GM18499 (cell line): ENCODE measurements at regions not wholly inside any gene's neighbourhood (a gene's known extent, or its start where the extent isn't known, plus 50 kb on each side); places are given as distances from the start of the nearest gene placed in this dataset.
"Not testable (repeated sequence)": the region's sequence is repeated elsewhere in the genome, so short reads cannot be mapped to it uniquely, and the experiment has no call there.

Source experiments
- ATAC-seq: cut with Tn5 transposase; IDR thresholded peaks from one replicate; pipeline ENCODE4 v1.9.1; 2021; ENCODE audit warnings: moderate number of reproducible peaks; ENCODE audit not compliant: insufficient read depth, unreplicated experiment

DNA sequence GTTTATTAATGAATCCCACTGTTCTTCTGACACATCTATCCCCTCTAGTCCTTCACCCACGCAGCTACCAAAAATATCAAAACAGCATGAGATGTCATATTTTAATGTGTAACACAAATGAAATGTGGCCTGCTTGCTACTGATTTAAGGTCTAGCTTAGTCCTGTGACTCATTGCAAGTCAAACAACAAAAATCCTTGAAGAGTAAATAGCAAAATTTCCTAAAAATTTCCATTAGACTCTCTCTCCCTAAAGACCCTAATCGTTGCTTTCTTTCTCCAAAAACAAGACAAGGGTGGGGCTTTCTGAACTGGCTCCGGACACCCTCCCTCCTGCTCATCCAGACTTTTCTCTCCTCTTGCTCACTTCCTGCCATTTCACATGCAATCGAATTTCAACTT, 99.9 kb upstream of the IPO5 start:
- no peak for ATAC-seq

DNA sequence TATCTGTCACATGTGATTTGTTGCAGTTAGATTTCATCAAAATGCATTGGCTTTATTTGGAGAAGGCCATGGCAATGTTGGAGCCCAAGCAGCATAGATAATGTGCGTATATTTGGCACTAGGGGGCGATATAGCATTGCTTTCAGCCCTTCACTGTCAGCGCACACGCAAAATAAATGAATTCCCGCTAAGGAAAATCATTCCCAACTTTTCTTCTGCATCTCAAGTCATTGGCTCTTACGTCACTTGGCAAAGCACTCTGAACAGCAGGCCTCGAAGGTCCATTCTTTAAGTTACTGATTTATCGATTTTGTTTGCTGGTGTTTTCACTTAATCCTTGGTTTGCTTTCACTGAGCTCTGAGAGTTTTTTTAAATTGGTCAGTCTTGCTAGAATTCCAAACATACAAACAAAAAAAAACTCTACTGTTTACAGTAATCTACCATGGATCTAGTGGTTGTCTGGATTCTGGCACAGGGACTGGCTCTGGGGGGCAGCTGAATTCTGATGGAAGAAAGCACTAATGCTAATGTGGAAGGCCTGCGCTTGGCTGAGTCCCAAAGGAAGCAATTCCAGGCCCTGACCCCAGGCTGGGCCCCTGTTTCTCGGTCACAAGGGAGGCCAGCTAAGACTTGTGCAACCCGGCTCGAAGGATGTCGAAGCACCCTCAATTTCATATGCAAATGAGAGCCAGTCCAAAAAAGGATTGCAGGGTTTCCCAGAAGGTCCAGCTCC, 97.7 kb upstream of the IPO5 start:
- no peak for ATAC-seq

- peak; percentile 37 for ATAC-seq
Observed at GRCh38 chr13:97856304-97856675, 97.2 kb upstream of the IPO5 start.

GRCh38 chr13:97858161-97858560, 95.3 kb upstream of the IPO5 start:
- no peak for ATAC-seq

GRCh38 chr13:97866346-97866745, 87.1 kb upstream of the IPO5 start:
- no peak for ATAC-seq

- ATAC-seq, result no peak
Observed at GRCh38 chr13:97866751-97867150, 86.7 kb upstream of the IPO5 start.

GRCh38 chr13:97873398-97873797, 80.1 kb upstream of the IPO5 start:
- no peak for ATAC-seq

DNA sequence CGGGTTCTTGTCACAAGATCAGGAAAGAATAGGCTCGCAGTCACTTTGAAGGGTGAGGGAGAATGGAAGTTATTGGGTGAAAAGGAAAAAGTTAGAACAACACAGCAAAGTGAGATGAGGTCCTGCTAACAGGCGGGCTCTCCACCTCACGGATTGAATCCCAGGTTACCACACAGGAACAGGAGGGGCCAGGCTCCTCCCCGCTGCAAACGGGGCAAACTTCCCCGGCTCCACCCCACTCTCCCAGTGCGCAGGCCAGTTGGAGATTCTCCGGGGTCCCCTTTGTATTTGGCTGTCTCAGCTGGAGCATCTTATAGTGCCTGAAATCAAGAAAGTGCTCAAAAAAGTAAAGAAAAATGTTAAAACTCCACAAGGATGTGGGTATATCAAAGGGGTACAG, 78.3 kb upstream of the IPO5 start:
- no peak for ATAC-seq

DNA sequence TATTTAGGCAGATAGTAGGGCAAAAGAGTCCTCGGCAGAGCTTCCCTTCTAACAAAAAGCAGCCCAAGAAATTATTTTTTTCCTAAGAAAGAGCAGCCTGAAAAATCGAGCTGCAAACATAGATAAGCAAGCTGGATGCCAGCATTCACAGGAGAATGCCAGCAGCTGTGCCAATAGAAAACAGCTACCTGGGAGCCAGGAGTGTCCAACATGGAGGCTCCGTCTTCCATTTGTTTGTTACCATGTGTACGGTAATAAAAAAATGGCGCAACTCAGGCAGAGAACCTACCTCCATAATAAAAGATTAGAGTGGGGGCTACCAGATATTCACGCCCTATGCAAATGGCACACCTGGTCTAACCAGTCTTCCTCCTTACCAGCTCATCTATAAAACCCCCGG, 77.6 kb upstream of the IPO5 start:
- ATAC-seq, result no peak

DNA sequence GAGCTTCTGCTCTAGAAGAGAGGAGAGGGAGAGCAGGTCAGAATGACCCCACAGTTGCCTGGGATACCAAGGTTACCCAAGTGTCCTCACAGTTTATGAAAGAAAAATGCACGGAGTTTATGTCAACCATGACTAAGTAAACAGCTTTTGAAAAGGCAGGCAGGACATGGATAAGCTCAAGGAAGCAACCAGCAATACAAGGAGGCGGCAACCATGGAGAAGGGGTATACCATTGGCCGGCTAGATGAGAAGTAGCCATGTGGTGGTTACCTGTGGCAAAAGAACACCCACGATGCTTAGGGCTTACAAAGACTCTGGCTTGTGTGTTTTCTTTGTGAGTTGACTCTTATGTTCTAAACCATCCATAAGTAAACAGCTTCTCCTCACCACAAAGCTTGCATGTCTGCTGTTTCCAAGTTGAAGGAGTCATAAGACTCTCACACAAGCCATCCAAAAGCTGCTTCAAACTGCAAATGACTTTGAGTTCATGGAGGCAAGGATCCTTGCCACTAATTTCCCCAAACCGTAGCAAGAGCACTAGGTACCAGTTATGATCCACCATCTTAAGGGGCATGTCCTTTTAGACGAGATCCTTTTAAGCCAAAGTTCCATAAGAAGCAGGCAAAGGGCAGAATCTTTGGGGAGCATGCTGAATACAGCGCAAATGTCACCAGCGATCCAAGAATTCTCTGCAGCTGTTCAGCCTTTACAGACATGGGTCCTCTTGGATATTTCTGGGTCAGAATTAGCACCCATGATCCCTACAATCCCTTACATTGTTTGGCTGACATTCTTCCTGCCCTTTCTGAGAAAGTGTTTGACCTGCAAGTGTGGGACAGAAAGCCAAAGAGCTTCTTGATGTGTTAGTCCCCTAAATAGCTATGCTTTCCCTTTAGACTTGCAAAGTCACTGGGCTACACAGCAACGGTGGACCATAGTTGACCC, 74.8 kb upstream of the IPO5 start:
- ATAC-seq, result no peak

- ATAC-seq, result no peak
Observed at GRCh38 chr13:97879646-97880310, 73.7 kb upstream of the IPO5 start.

- ATAC-seq, result no peak
Observed at GRCh38 chr13:97880311-97880675, 73.2 kb upstream of the IPO5 start.

- ATAC-seq, result no peak
Observed at GRCh38 chr13:97881556-97881955, 71.9 kb upstream of the IPO5 start.

DNA sequence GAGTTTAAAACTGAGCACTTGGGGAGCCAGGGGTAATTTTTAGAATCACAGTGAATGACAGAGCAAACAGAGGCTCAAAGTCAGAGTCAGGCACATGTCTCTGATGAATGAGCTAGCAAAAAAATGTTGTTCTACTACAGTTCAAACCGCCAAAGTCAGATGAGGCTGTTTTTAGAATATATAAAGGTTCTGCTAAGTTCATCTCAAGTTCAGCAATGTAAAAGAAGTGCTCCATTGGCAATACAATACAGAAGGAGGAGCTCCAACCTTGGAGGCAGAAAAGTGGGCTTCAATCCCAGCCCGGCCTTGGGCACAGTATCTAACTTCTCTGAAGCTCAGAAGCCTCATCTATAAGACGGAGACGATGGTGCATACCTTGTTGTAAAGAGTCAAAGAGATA, 70.1 kb upstream of the IPO5 start:
- no peak for ATAC-seq

DNA sequence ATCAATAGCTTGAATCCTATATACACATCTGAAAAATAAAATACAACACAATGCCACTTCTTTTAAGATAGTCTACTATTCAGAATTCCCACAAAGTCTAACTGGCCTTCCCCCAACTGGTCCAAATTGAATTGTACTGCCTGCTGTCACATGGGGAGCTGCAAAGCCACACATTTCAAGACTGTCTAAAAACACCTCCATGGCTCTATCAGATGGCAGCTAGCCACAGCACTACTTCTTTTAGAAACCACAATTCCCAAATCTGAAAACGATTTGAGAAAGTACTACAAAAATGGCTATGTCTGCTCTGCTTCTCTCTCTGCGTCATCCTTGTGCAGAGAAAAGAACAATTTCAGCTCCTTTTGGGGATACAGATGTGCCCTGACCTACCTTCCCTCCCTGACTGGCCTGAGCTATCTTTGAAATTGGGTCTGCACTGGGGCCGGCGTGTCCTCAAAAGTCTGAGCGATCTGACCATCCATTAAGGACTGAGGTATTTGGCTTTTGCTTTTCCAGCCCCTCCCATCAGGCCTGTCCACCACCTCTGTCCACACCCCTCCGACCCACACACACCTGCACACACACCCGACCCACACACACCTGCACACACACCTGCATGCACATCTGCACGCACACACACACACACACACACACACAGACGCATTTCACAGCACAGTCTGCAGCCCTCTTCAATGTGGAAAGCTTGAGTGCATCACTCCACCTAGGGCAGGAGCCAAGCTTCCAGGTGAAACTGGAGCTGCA, 68.6 kb upstream of the IPO5 start:
- ATAC-seq, result no peak

- no peak for ATAC-seq
Observed at GRCh38 chr13:97885641-97886040, 67.8 kb upstream of the IPO5 start.

GRCh38 chr13:97889803-97890202, 63.7 kb upstream of the IPO5 start:
- ATAC-seq, result no peak

- ATAC-seq, result no peak
Observed at GRCh38 chr13:97890573-97890972, 62.9 kb upstream of the IPO5 start.

DNA sequence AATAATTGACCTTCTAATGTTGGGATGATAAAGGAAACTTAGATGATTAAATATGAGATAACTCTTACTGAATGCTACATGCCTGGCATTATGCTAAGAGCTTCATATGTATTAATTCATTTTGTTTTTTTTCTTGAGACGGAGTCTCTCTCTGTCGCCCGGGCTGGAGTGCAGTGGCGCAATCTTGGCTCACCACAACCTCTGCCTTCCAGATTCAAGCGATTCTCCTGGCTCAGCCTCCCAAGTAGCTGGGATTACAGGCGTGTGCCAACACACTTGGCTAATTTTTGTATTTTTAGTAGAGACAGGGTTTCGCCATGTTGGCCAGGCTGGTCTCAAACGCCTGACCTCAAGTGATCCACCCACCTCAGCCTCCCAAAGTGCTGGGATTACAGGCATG, 61.5 kb upstream of the IPO5 start:
- not testable (repeated sequence) for ATAC-seq

- no peak for ATAC-seq
Observed at GRCh38 chr13:97892717-97893116, 60.8 kb upstream of the IPO5 start.
